Panc1 (cell line): ENCODE measurements at regions not wholly inside any gene's neighbourhood (a gene's known extent, or its start where the extent isn't known, plus 50 kb on each side); places are given as distances from the start of the nearest gene placed in this dataset.

ENCODE experiments used
- CTCF ChIP-seq: fragments of 450-650 bp; IDR thresholded peaks from 2 replicates; pipeline ENCODE4 v1.5.1; 2017; ENCODE audit warnings: mild to moderate bottlenecking
- TCF7L2 ChIP-seq: IDR thresholded peaks from 2 replicates; pipeline ENCODE4 v1.6.1; 2011; ENCODE audit warnings: mild to moderate bottlenecking, low read depth, low read length, inconsistent platforms

DNA sequence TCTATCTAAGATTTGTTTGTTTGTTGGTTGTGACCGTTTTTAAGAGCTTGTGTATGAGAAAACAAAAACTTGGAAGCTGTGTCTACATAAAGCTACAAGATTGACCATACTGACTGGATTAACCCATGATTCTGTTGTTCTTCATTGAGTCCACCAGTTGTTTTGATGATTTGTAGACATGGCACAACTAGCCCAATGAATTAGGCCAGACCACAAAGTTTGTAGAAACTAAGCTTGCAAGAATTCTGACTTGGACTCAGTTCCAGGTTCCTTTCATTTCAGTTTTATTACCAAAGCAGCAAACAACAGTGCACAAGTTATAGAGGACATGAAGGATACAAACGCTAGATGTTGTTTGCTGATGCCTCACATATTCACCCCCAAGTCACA lies 119.3 kb downstream of the RASGEF1B start:
- TF ChIP-seq TCF7L2 (no peak), CTCF (no peak)
